LoVo (cell line): ENCODE measurements at regions not wholly inside any gene's neighbourhood (a gene's known extent, or its start where the extent isn't known, plus 50 kb on each side); places are given as distances from the start of the nearest gene placed in this dataset.

Experiments
- DNase-seq: peaks from one replicate; pipeline ENCODE4 v3.0.0-alpha.2; 2016; ENCODE audit warnings: low spot score

DNA sequence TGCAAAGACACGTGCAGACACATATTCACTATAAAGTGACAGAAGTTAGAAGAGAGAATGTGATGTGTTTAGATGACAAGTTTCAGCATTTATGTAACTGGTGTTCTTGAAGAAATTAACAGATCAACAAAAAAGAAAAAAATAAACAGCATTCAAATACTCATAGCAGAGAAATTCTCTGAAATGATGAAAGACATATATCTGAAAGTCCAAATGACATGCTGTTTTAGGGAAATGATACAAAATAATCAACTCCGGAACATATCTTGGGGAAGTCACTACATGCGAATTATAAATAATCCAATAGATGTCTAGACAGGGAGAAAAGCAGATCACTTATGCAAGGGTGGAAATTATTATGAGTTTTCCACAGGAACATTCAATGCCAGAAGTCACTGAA lies 146.0 kb downstream of the SPANXN4 start:
- no peak for DNase-seq

DNA sequence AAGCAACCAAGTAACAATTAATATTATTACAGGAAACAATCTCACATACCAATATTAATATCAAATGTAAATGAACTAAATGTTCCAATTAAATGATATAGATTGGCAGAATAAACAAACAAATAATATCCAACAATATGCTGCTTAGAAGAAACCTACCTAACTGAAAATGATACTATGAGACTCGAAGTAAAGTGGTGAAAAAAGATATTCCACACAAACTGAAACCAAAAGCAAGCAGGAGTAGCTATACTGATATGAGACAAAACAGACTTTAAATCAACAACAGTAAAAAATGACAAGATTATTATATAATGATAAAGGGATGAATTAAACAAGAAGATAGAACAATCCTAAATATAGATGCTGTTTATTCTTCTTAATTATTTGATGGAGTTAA lies 140.1 kb downstream of the SPANXN4 start:
- no peak for DNase-seq

DNA sequence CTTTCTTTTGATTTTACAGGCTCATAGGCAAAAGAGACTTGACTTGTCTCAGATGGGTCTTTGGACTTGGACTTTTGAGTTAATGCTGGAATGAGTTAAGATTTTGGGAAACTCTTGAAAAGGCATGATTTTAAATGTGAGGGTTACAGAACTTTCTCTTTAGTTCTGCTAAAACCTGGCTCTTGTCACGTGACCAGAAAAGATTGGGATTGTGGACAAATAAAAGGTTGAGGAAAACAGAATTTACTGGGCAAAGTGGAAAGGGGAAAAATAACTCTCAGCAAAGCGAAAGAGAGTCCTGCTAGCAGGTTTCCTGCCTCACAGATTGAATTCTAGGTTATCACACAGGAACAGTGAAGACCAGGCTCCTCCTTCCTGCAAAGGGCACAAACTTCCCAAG lies 114.0 kb downstream of the SPANXN4 start:
- DNase-seq: no peak

GRCh38 chrX:143121477-143121876 lies 95.7 kb downstream of the SPANXN4 start:
- no peak for DNase-seq

- no peak for DNase-seq
These were observed 89.7 kb downstream of the SPANXN4 start for GRCh38 chrX:143115466-143115865.

GRCh38 chrX:143095816-143096215 lies 70.1 kb downstream of the SPANXN4 start:
- DNase-seq: no peak

- DNase-seq: no peak
These were observed 69.6 kb downstream of the SPANXN4 start for GRCh38 chrX:143095321-143095720.

GRCh38 chrX:143094417-143095023 lies 68.8 kb downstream of the SPANXN4 start:
- DNase-seq: no peak
